ENCODE measurements at regions not wholly inside any gene's neighbourhood (a gene's known extent, or its start where the extent isn't known, plus 50 kb on each side); places are given as distances from the start of the nearest gene placed in this dataset.

DNA sequence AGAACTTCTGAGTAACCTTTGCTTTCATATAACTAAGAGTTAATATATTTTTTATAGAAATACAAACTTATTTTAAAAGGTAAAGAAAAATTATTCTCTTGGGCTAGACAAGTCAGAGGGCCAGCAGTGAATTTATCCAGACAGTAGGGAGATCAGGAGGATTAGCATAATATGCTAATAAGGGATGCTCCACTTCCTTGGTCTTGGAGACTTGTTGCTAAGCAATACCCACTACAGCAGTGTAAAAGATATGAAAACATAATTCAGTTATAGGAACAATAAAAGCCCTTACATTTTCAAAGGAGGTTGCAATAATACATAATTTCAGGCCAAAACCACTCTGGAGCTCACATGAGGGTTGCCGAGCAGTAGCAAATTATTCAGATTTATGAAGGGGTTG is 615.6 kb downstream of the KCNH5 start:
- TF ChIP-seq, protein P1, sequence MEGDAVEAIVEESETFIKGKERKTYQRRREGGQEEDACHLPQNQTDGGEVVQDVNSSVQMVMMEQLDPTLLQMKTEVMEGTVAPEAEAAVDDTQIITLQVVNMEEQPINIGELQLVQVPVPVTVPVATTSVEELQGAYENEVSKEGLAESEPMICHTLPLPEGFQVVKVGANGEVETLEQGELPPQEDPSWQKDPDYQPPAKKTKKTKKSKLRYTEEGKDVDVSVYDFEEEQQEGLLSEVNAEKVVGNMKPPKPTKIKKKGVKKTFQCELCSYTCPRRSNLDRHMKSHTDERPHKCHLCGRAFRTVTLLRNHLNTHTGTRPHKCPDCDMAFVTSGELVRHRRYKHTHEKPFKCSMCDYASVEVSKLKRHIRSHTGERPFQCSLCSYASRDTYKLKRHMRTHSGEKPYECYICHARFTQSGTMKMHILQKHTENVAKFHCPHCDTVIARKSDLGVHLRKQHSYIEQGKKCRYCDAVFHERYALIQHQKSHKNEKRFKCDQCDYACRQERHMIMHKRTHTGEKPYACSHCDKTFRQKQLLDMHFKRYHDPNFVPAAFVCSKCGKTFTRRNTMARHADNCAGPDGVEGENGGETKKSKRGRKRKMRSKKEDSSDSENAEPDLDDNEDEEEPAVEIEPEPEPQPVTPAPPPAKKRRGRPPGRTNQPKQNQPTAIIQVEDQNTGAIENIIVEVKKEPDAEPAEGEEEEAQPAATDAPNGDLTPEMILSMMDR (IDR thresholded peaks at IDR 0.05) = no peak
- no peak for TF ChIP-seq ZFX (IDR thresholded peaks at IDR 0.05; ENCODE audit: borderline replicate concordance)

Measured in 22Rv1 (cell line).